Right lobe of liver (tissue), 4 donors: ENCODE measurements at regions not wholly inside any gene's neighbourhood (a gene's known extent, or its start where the extent isn't known, plus 50 kb on each side); places are given as distances from the start of the nearest gene placed in this dataset.

Experiments
- POLR2A ChIP-seq: fragments of 450-650 bp; IDR thresholded peaks from one replicate; pipeline ENCODE4 v1.6.1; 2017; ENCODE audit warnings: antibody characterized with exemption, mild to moderate bottlenecking
- TF ChIP-seq, protein P1 (sequence below), 4 donors: fragments of 200-600 bp in 3 of 4; fragments of 450-650 bp in 1 of 4; IDR thresholded peaks; one replicate each; pipeline versions ENCODE4 v1.5.1 to v1.8.0; 2016 to 2022; ENCODE audit warnings: antibody characterized with exemption in 4 of 4, mild to moderate bottlenecking in 2 of 4
- donor health status: DM: no; HTN: no; CAD: no.
- donor health status: DM: no; HTN: no; CAD: no.
- donor health status: DM: no; HTN: yes; CAD: no.

DNA sequence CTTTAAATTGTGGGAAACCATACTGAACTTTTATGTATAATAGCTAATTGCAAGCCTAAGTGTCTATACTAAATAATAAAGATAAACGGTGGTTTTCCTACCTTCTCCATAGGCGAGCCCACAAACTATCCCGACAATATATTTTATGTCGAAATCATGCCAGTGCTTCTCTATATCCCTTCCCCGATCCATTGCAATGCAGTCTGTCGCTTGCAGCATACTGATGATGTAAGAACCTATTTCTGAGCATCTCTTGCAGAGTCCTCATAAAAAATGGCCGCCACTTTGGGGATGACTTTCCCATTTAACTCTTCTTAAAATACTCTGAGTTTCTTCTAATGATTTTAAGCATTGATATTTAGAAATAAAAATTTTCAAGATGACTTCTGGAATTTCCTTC, 58.1 kb upstream of the TLR3 start:
- TF ChIP-seq POLR2A, result no peak
- TF ChIP-seq, protein P1, sequence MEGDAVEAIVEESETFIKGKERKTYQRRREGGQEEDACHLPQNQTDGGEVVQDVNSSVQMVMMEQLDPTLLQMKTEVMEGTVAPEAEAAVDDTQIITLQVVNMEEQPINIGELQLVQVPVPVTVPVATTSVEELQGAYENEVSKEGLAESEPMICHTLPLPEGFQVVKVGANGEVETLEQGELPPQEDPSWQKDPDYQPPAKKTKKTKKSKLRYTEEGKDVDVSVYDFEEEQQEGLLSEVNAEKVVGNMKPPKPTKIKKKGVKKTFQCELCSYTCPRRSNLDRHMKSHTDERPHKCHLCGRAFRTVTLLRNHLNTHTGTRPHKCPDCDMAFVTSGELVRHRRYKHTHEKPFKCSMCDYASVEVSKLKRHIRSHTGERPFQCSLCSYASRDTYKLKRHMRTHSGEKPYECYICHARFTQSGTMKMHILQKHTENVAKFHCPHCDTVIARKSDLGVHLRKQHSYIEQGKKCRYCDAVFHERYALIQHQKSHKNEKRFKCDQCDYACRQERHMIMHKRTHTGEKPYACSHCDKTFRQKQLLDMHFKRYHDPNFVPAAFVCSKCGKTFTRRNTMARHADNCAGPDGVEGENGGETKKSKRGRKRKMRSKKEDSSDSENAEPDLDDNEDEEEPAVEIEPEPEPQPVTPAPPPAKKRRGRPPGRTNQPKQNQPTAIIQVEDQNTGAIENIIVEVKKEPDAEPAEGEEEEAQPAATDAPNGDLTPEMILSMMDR (IDR thresholded peaks at IDR 0.05), result no peak
